ENCODE measurements at regions not wholly inside any gene's neighbourhood (a gene's known extent, or its start where the extent isn't known, plus 50 kb on each side); places are given as distances from the start of the nearest gene placed in this dataset.

GRCh38 chr12:13719986-13720385 lies 261.4 kb downstream of the GRIN2B start:
- no peak for TF ChIP-seq CTCF (IDR thresholded peaks at IDR 0.05; ENCODE audit: insufficient read depth, low read length, severe bottlenecking)
- FAIRE-seq (peak; percentile 7), DNase-seq (ENCODE audit: low read depth) (no peak)
- Histone ChIP-seq H3K4me3 (ENCODE audit: low read depth, low read length) (no peak overlapping the region), H3K36me3 (ENCODE audit: control insufficient read depth, insufficient read depth, low read length) (no peaks in the 10 kb centered on the region), H3K27me3 (ENCODE audit: control insufficient read depth, insufficient read depth, low read length) (no peaks in the 10 kb centered on the region)

GRCh38 chr12:13718271-13718670 lies 263.1 kb downstream of the GRIN2B start:
- H3K4me3 ChIP-seq (ENCODE audit: low read depth, low read length), result no peak overlapping the region
- H3K27me3 ChIP-seq (ENCODE audit: control insufficient read depth, insufficient read depth, low read length), result no peaks in the 10 kb centered on the region
- no peaks in the 10 kb centered on the region for H3K36me3 ChIP-seq (ENCODE audit: control insufficient read depth, insufficient read depth, low read length)
- DNase-seq (ENCODE audit: low read depth), result no peak
- TF ChIP-seq CTCF (IDR thresholded peaks at IDR 0.05; ENCODE audit: insufficient read depth, low read length, severe bottlenecking), result no peak
- no peak for FAIRE-seq

- FAIRE-seq (no peak), DNase-seq (ENCODE audit: low read depth) (no peak)
- no peak for TF ChIP-seq CTCF (IDR thresholded peaks at IDR 0.05; ENCODE audit: insufficient read depth, low read length, severe bottlenecking)
- H3K4me3 ChIP-seq (ENCODE audit: low read depth, low read length), result no peak overlapping the region
- no peaks in the 10 kb centered on the region for H3K36me3 ChIP-seq (ENCODE audit: control insufficient read depth, insufficient read depth, low read length)
- H3K27me3 ChIP-seq (ENCODE audit: control insufficient read depth, insufficient read depth, low read length), result no peaks in the 10 kb centered on the region
Measured at GRCh38 chr12:13716119-13716518, 265.3 kb downstream of the GRIN2B start.

- DNase-seq (ENCODE audit: low read depth), result no peak
- Histone ChIP-seq H3K27me3 (ENCODE audit: control insufficient read depth, insufficient read depth, low read length) (no peaks in the 10 kb centered on the region), H3K36me3 (ENCODE audit: control insufficient read depth, insufficient read depth, low read length) (no peaks in the 10 kb centered on the region), H3K4me3 (ENCODE audit: low read depth, low read length) (no peak overlapping the region)
- FAIRE-seq, result no peak
- TF ChIP-seq CTCF (IDR thresholded peaks at IDR 0.05; ENCODE audit: insufficient read depth, low read length, severe bottlenecking), result no peak
Measured at GRCh38 chr12:13713556-13714410, 267.6 kb downstream of the GRIN2B start.

GRCh38 chr12:13707829-13708228 lies 273.6 kb downstream of the GRIN2B start:
- Histone ChIP-seq H3K36me3 (ENCODE audit: control insufficient read depth, insufficient read depth, low read length) (no peaks in the 10 kb centered on the region), H3K27me3 (ENCODE audit: control insufficient read depth, insufficient read depth, low read length) (no peaks in the 10 kb centered on the region), H3K4me3 (ENCODE audit: low read depth, low read length) (no peak overlapping the region)
- FAIRE-seq (no peak), DNase-seq (ENCODE audit: low read depth) (no peak)
- TF ChIP-seq CTCF (IDR thresholded peaks at IDR 0.05; ENCODE audit: insufficient read depth, low read length, severe bottlenecking), result no peak

- Histone ChIP-seq H3K4me3 (ENCODE audit: low read depth, low read length) (no peak overlapping the region), H3K36me3 (ENCODE audit: control insufficient read depth, insufficient read depth, low read length) (no peaks in the 10 kb centered on the region), H3K27me3 (ENCODE audit: control insufficient read depth, insufficient read depth, low read length) (no peaks in the 10 kb centered on the region)
- FAIRE-seq (no peak), DNase-seq (ENCODE audit: low read depth) (no peak)
- TF ChIP-seq CTCF (IDR thresholded peaks at IDR 0.05; ENCODE audit: insufficient read depth, low read length, severe bottlenecking), result no peak
Measured at GRCh38 chr12:13702381-13702780, 279.0 kb downstream of the GRIN2B start.

All from bronchial epithelial cell (primary cell).